WERI-Rb-1 (cell line): ENCODE measurements at regions not wholly inside any gene's neighbourhood (a gene's known extent, or its start where the extent isn't known, plus 50 kb on each side); places are given as distances from the start of the nearest gene placed in this dataset.
"Not testable (repeated sequence)": the region's sequence is repeated elsewhere in the genome, so short reads cannot be mapped to it uniquely, and the experiment has no call there.

Experiments used
- DNase-seq: peaks from one replicate; pipeline ENCODE4 v3.0.0-alpha.2; 2020
- H3K27ac ChIP-seq: fragments of 250-450 bp; sonication (Bioruptor Pico); 2 replicates; pipeline ENCODE4 v1.5.1; 2020; ENCODE audit warnings: mild to moderate bottlenecking, moderate library complexity
- H3K27me3 ChIP-seq: fragments of 250-450 bp; sonication (Bioruptor Pico); 2 replicates; pipeline ENCODE4 v1.5.1; 2021; ENCODE audit warnings: mild to moderate bottlenecking, low read depth, moderate library complexity; ENCODE audit not compliant: insufficient read depth, severe bottlenecking
- H3K36me3 ChIP-seq: fragments of 250-450 bp; sonication (Bioruptor Pico); 2 replicates; pipeline ENCODE4 v1.5.1; 2020; ENCODE audit warnings: mild to moderate bottlenecking, moderate library complexity
- H3K4me3 ChIP-seq: 2 replicates; pipeline ENCODE4 v1.5.1; 2011; ENCODE audit warnings: low read depth, mild to moderate bottlenecking, control low read depth, low read length
- H3K9me3 ChIP-seq: fragments of 250-450 bp; sonication (Bioruptor Pico); 2 replicates; pipeline ENCODE4 v1.5.1; 2021; ENCODE audit warnings: mild to moderate bottlenecking, moderate library complexity; ENCODE audit not compliant: severe bottlenecking
- CTCF ChIP-seq: IDR thresholded peaks from 2 replicates; pipeline ENCODE4 v1.5.1; 2011; ENCODE audit warnings: low read depth, mild to moderate bottlenecking, control low read depth, inconsistent platforms, low read length

- DNase-seq, result no peak
- H3K9me3 ChIP-seq, result no peaks in the 10 kb centered on the region
- H3K36me3 ChIP-seq, result no peaks in the 10 kb centered on the region
- H3K27me3 ChIP-seq, result no peaks in the 10 kb centered on the region
- no peak overlapping the region for H3K4me3 ChIP-seq
- no peak overlapping the region for H3K27ac ChIP-seq
- no peak for TF ChIP-seq CTCF
Observed at GRCh38 chr18:75735291-75735690, 307.8 kb upstream of the SMIM21 start.

- Histone ChIP-seq H3K27ac (no peak overlapping the region), H3K4me3 (no peak overlapping the region), H3K27me3 (no peaks in the 10 kb centered on the region), H3K9me3 (no peaks in the 10 kb centered on the region), H3K36me3 (no peaks in the 10 kb centered on the region)
- DNase-seq, result no peak
- TF ChIP-seq CTCF, result no peak
Observed at GRCh38 chr18:75730249-75730648, 302.7 kb upstream of the SMIM21 start.

- Histone ChIP-seq H3K9me3 (no peaks in the 10 kb centered on the region), H3K27ac (no peak overlapping the region), H3K4me3 (no peak overlapping the region), H3K36me3 (no peaks in the 10 kb centered on the region), H3K27me3 (no peaks in the 10 kb centered on the region)
- DNase-seq, result no peak
- TF ChIP-seq CTCF, result no peak
Observed at GRCh38 chr18:75728621-75729020, 301.1 kb upstream of the SMIM21 start.

GRCh38 chr18:75727456-75727855 is 300.0 kb upstream of the SMIM21 start:
- no peaks in the 10 kb centered on the region for H3K27me3 ChIP-seq
- no peak overlapping the region for H3K4me3 ChIP-seq
- H3K27ac ChIP-seq, result no peak overlapping the region
- H3K36me3 ChIP-seq, result no peaks in the 10 kb centered on the region
- H3K9me3 ChIP-seq, result no peaks in the 10 kb centered on the region
- DNase-seq, result peak; percentile 74
- TF ChIP-seq CTCF, result peak; percentile 83

GRCh38 chr18:75723521-75724340 is 296.2 kb upstream of the SMIM21 start:
- Histone ChIP-seq H3K9me3 (peaks cover 9% of the 10 kb centered on the region), H3K36me3 (no peaks in the 10 kb centered on the region), H3K27me3 (no peaks in the 10 kb centered on the region), H3K27ac (no peak overlapping the region), H3K4me3 (no peak overlapping the region)
- no peak for DNase-seq
- no peak for TF ChIP-seq CTCF

- Histone ChIP-seq H3K27ac (no peak overlapping the region), H3K36me3 (no peaks in the 10 kb centered on the region), H3K27me3 (no peaks in the 10 kb centered on the region), H3K9me3 (peaks cover 9% of the 10 kb centered on the region), H3K4me3 (no peak overlapping the region)
- no peak for DNase-seq
- TF ChIP-seq CTCF, result no peak
Observed at GRCh38 chr18:75714766-75715165, 287.3 kb upstream of the SMIM21 start.

GRCh38 chr18:75712124-75712867 is 284.8 kb upstream of the SMIM21 start:
- not testable (repeated sequence) for H3K27me3 ChIP-seq, H3K9me3 ChIP-seq, H3K4me3 ChIP-seq, H3K27ac ChIP-seq, H3K36me3 ChIP-seq, DNase-seq
